ENCODE measurements at regions not wholly inside any gene's neighbourhood (a gene's known extent, or its start where the extent isn't known, plus 50 kb on each side); places are given as distances from the start of the nearest gene placed in this dataset.
"Not testable (repeated sequence)": the region's sequence is repeated elsewhere in the genome, so short reads cannot be mapped to it uniquely, and the experiment has no call there.

GRCh38 chr6:60663199-60663598 is 1622.8 kb downstream of the KHDRBS2 start:
- DNase-seq: not testable (repeated sequence)

- DNase-seq: no peak
Observed at GRCh38 chr6:60643870-60644269, 1642.2 kb downstream of the KHDRBS2 start.

GRCh38 chr6:60639185-60639584 is 1646.8 kb downstream of the KHDRBS2 start:
- DNase-seq: not testable (repeated sequence)

Measured in activated gamma-delta T cell treated with Interleukin-2 at 50 U/mL for 16 hours (primary cell).